Spleen (tissue), 11 donors: ENCODE measurements at regions not wholly inside any gene's neighbourhood (a gene's known extent, or its start where the extent isn't known, plus 50 kb on each side); places are given as distances from the start of the nearest gene placed in this dataset.

Experiments used
- DNase-seq: peaks from one replicate; pipeline ENCODE4 v3.0.0-alpha.2; 2020
- H3K27ac ChIP-seq, 8 donors: fragments of 200-600 bp; sonication (generic) in 7 of 8; 1 replicate in 4 of 8; 2 replicates in 4 of 8; pipeline versions ENCODE4 v1.5.0 to v1.8.0; 2016 to 2021; ENCODE audit warnings: inconsistent platforms in 4 of 8, mild to moderate bottlenecking in 4 of 8, moderate library complexity in 1 of 8
- H3K27me3 ChIP-seq, 7 donors: fragments of 200-600 bp; sonication (generic) in 6 of 7; replicated peaks in 1 of 7; 1 replicate in 4 of 7; 2 replicates in 3 of 7; pipeline versions ENCODE4 v1.5.0 to v1.8.0; 2016 to 2021; ENCODE audit warnings: inconsistent platforms in 3 of 7, mild to moderate bottlenecking in 1 of 7
- H3K36me3 ChIP-seq, 6 donors: fragments of 200-600 bp; sonication (generic) in 5 of 6; 1 replicate in 4 of 6; 2 replicates in 2 of 6; pipeline versions ENCODE4 v1.5.0 to v1.8.0; 2016 to 2021; ENCODE audit warnings: inconsistent platforms in 2 of 6
- H3K4me1 ChIP-seq, 6 donors: fragments of 200-600 bp; sonication (generic) in 5 of 6; 1 replicate in 3 of 6; 2 replicates in 3 of 6; pipeline versions ENCODE4 v1.5.0 to v1.8.0; 2016 to 2021; ENCODE audit warnings: inconsistent platforms in 3 of 6
- H3K4me3 ChIP-seq, 8 donors: fragments of 200-600 bp; sonication (generic) in 7 of 8; 1 replicate in 4 of 8; 2 replicates in 4 of 8; pipeline versions ENCODE4 v1.5.0 to v1.8.0; 2016 to 2021; ENCODE audit warnings: inconsistent platforms in 4 of 8, mild to moderate bottlenecking in 4 of 8, moderate library complexity in 2 of 8
- H3K9me3 ChIP-seq, 8 donors: fragments of 200-600 bp; sonication (generic) in 7 of 8; 1 replicate in 4 of 8; 2 replicates in 4 of 8; pipeline versions ENCODE4 v1.5.0 to v1.8.0; 2016 to 2021; ENCODE audit warnings: inconsistent platforms in 4 of 8
- CTCF ChIP-seq, 11 experiments: fragments of 200-600 bp in 7 of 11; fragments of 450-650 bp in 4 of 11; sonication (generic) in 4 of 11; IDR thresholded peaks in 8 of 11; conservative IDR thresholded peaks in 3 of 11; 1 replicate in 7 of 11; 2 replicates in 4 of 11; pipeline versions ENCODE4 v1.4.0 to v1.8.0; 2016 to 2021; ENCODE audit warnings: antibody characterized with exemption in 11 of 11, inconsistent platforms in 4 of 11, mild to moderate bottlenecking in 1 of 11
- POLR2A ChIP-seq, 3 donors: fragments of 450-650 bp; IDR thresholded peaks; one replicate each; pipeline ENCODE4 v1.5.1; 2017; ENCODE audit warnings: antibody characterized with exemption in 3 of 3, mild to moderate bottlenecking in 1 of 3
- POLR2AphosphoS5 ChIP-seq, 3 donors: sonication (generic); formaldehyde crosslinking; IDR thresholded peaks; one replicate each; pipeline ENCODE4 v1.5.1; 2017; ENCODE audit warnings: antibody characterized with exemption in 3 of 3
- WGBS, 5 donors: extraction: QIAGEN DNeasy Blood & Tissue Kit in 3 of 5; methylation state at CpG; one replicate each; pipeline versions ENCODE4 v1.1.5 to v1.1.7; 2013 to 2018; 5-methylcytosine and 5-hydroxymethylcytosine counted together
- intact Hi-C: fragments of 100-400 bp; cut with DNase I; formaldehyde crosslinking; loops from one replicate; pipeline ENCODE4 v1.15.0; 2023; ENCODE audit warnings: low total_unique reads
- donor health status: healthy with polysubstance abuse.
- donor health status: DM: no; HTN: no; CAD: no; lungs with moderate emphysema.
- donor health status: DM: no; HTN: no; CAD: no.
- donor health status: Bipolar disorder and iron deficiency.
- donor health status: healthy.
- donor health status: DM: no; HTN: no; CAD: no.
- donor health status: DM: yes; HTN: yes; CAD: no.

GRCh38 chr13:107497661-107498060 is 717.7 kb downstream of the LIG4 start:
- TF ChIP-seq POLR2A (IDR thresholded peaks at IDR 0.05) (no peak), CTCF (IDR thresholded peaks at IDR 0.05 in 8 of 11, conservative IDR thresholded peaks at IDR 0.05 in 3 of 11) (no peak), POLR2AphosphoS5 (IDR thresholded peaks at IDR 0.05) (no peak)
- intact Hi-C loops, result no loop called here
- Histone ChIP-seq H3K4me3 (no peak overlapping the region), H3K9me3 (peaks cover 0 to 12% (median 0%) of the 10 kb centered on the region in 8 donors), H3K27me3 (no peaks in the 10 kb centered on the region), H3K27ac (no peak overlapping the region), H3K36me3 (no peaks in the 10 kb centered on the region), H3K4me1 (no peaks in the 10 kb centered on the region)
- DNase-seq, result no peak
- 45 to 74% (median 70%) methylated on average over 5 of the region's 5 CpGs for WGBS, 5 donors

- WGBS, 5 donors, result 73 to 90% (median 83%) methylated on average over 3 of the region's 3 CpGs
- Histone ChIP-seq H3K36me3 (no peaks in the 10 kb centered on the region), H3K4me3 (no peak overlapping the region), H3K4me1 (no peaks in the 10 kb centered on the region), H3K9me3 (peaks cover 0 to 37% (median 17%) of the 10 kb centered on the region in 8 donors), H3K27ac (no peak overlapping the region), H3K27me3 (no peaks in the 10 kb centered on the region)
- no peak for TF ChIP-seq CTCF (IDR thresholded peaks at IDR 0.05 in 8 of 11, conservative IDR thresholded peaks at IDR 0.05 in 3 of 11)
- no peak for TF ChIP-seq POLR2A (IDR thresholded peaks at IDR 0.05)
- TF ChIP-seq POLR2AphosphoS5 (IDR thresholded peaks at IDR 0.05), result no peak
- DNase-seq, result no peak
- intact Hi-C loops, result no loop called here
These were observed 722.1 kb downstream of the LIG4 start for GRCh38 chr13:107493266-107493665.

DNA sequence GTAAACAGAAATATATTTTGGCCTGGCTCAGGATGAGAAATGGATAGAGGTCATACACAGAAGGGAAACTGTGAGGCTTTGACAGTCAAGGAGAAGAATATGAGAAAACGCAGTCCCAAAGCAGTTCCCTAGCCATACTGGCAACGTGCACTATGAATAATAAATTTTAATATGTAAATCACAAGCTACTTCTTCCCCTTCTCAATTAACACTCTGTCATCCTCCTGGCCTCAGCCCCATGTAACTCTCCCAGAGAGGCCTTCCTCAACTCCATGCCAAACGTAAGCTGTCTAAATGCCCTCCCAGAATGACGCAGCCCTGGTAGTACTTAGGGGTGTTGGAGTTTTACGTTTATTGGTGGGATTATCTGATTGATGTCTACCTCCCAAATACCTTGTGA is 732.6 kb downstream of the LIG4 start:
- 75 to 88% (median 81%) methylated on average over 5 of the region's 5 CpGs for WGBS, 5 donors

GRCh38 chr13:107480130-107480529 is 735.2 kb downstream of the LIG4 start:
- 71 to 92% (median 78%) methylated on average over 1 of the region's 1 CpG for WGBS, 5 donors

More for the DNA sequence above, 732.6 kb downstream of the LIG4 start:
- H3K4me1 ChIP-seq, result no peaks in the 10 kb centered on the region
- intact Hi-C loops, result no loop called here
- no peaks in the 10 kb centered on the region for H3K36me3 ChIP-seq
- H3K27ac ChIP-seq, result no peak overlapping the region
- no peak for DNase-seq
- no peak for TF ChIP-seq POLR2AphosphoS5 (IDR thresholded peaks at IDR 0.05)
- TF ChIP-seq POLR2A (IDR thresholded peaks at IDR 0.05), result no peak
- TF ChIP-seq CTCF (IDR thresholded peaks at IDR 0.05 in 8 of 11, conservative IDR thresholded peaks at IDR 0.05 in 3 of 11), result no peak
- peaks cover 0 to 15% (median 8%) of the 10 kb centered on the region in 8 donors for H3K9me3 ChIP-seq
- no peaks in the 10 kb centered on the region for H3K27me3 ChIP-seq
- H3K4me3 ChIP-seq, result no peak overlapping the region

More at GRCh38 chr13:107480130-107480529, 735.2 kb downstream of the LIG4 start:
- Histone ChIP-seq H3K36me3 (no peaks in the 10 kb centered on the region), H3K27ac (no peak overlapping the region), H3K9me3 (no peaks in the 10 kb centered on the region), H3K4me3 (no peak overlapping the region), H3K4me1 (no peaks in the 10 kb centered on the region), H3K27me3 (no peaks in the 10 kb centered on the region)
- intact Hi-C loops, result no loop called here
- DNase-seq, result no peak
- TF ChIP-seq CTCF (IDR thresholded peaks at IDR 0.05 in 8 of 11, conservative IDR thresholded peaks at IDR 0.05 in 3 of 11) (no peak), POLR2AphosphoS5 (IDR thresholded peaks at IDR 0.05) (no peak), POLR2A (IDR thresholded peaks at IDR 0.05) (no peak)
